ENCODE measurements at regions not wholly inside any gene's neighbourhood (a gene's known extent, or its start where the extent isn't known, plus 50 kb on each side); places are given as distances from the start of the nearest gene placed in this dataset.

GRCh38 chr20:60693496-60694133 is 558.4 kb upstream of the CDH4 start:
- H3K4me1 Mint-ChIP-seq = no peaks in the 10 kb centered on the region
- WGBS (ENCODE audit: insufficient coverage) = 44% methylated on average over 11 of the region's 11 CpGs

GRCh38 chr20:60694763-60695162 is 557.3 kb upstream of the CDH4 start:
- Histone ChIP-seq H3K4me3 (ENCODE audit: control insufficient read depth in 1 of 2, extremely low read depth in 1 of 2, low read length in 1 of 2) (no peak overlapping the region), H3K27me3 (replicated peaks in 1 of 2; ENCODE audit: control insufficient read depth in 2 of 2, extremely low read depth in 1 of 2, insufficient read depth in 2 of 2, low read length in 1 of 2) (peaks cover 0 to 8% of the 10 kb centered on the region in 2 experiments), H3K9me3 (no peaks in the 10 kb centered on the region), H3K27ac (ENCODE audit: low read length) (no peak overlapping the region), H3K36me3 (ENCODE audit: control insufficient read depth in 2 of 2, extremely low read depth in 1 of 2, insufficient read depth in 1 of 2, low read length in 1 of 2) (no peaks in the 10 kb centered on the region), H3K4me1 (ENCODE audit: control insufficient read depth in 1 of 2, extremely low read depth in 1 of 2, insufficient read depth in 2 of 2, low read length in 2 of 2) (no peaks in the 10 kb centered on the region)
- ATAC-seq (replicated peaks in 1 of 4) = no peak
- no peaks in the 10 kb centered on the region for H3K36me3 Mint-ChIP-seq
- H3K27ac Mint-ChIP-seq = no peak overlapping the region
- no peaks in the 10 kb centered on the region for H3K4me1 Mint-ChIP-seq
- ChIA-PET POLR2A (no interaction called here), CTCF (no interaction called here)
- H3K9me3 Mint-ChIP-seq = peaks cover 0 to 4% (median 0%) of the 10 kb centered on the region in 3 donors
- no peak overlapping the region for H3K4me3 Mint-ChIP-seq
- H3K27me3 Mint-ChIP-seq = peaks cover 16 to 18% of the 10 kb centered on the region in 2 donors
- DNase-seq = no peak
- WGBS (ENCODE audit: insufficient coverage) = no CpG with 5 or more reads among the region's 1 CpG

More at GRCh38 chr20:60693496-60694133, 558.4 kb upstream of the CDH4 start:
- Histone ChIP-seq H3K9me3 (no peaks in the 10 kb centered on the region), H3K4me1 (ENCODE audit: control insufficient read depth in 1 of 2, extremely low read depth in 1 of 2, insufficient read depth in 2 of 2, low read length in 2 of 2) (no peaks in the 10 kb centered on the region), H3K4me3 (ENCODE audit: control insufficient read depth in 1 of 2, extremely low read depth in 1 of 2, low read length in 1 of 2) (no peak overlapping the region), H3K36me3 (ENCODE audit: control insufficient read depth in 2 of 2, extremely low read depth in 1 of 2, insufficient read depth in 1 of 2, low read length in 1 of 2) (no peaks in the 10 kb centered on the region), H3K27me3 (replicated peaks in 1 of 2; ENCODE audit: control insufficient read depth in 2 of 2, extremely low read depth in 1 of 2, insufficient read depth in 2 of 2, low read length in 1 of 2) (peaks cover 0 to 8% of the 10 kb centered on the region in 2 experiments), H3K27ac (ENCODE audit: low read length) (no peak overlapping the region)
- Mint-ChIP-seq H3K36me3 (no peaks in the 10 kb centered on the region), H3K27me3 (peaks cover 16 to 18% of the 10 kb centered on the region in 2 donors), H3K27ac (no peak overlapping the region), H3K4me3 (no peak overlapping the region), H3K9me3 (peaks cover 0 to 4% (median 0%) of the 10 kb centered on the region in 3 donors)
- DNase-seq (no peak), ATAC-seq (replicated peaks in 1 of 4) (no peak)
- ChIA-PET POLR2A (no interaction called here), CTCF (no interaction called here)

- 10% methylated on average over 2 of the region's 7 CpGs for WGBS (ENCODE audit: insufficient coverage)
- no peak for ATAC-seq (replicated peaks in 1 of 4)
- Mint-ChIP-seq H3K9me3 (peaks cover 0 to 4% (median 0%) of the 10 kb centered on the region in 3 donors), H3K27ac (no peak overlapping the region), H3K4me1 (no peaks in the 10 kb centered on the region), H3K36me3 (no peaks in the 10 kb centered on the region), H3K4me3 (no peak overlapping the region), H3K27me3 (peaks cover 16 to 18% of the 10 kb centered on the region in 2 donors)
- no peaks in the 10 kb centered on the region for H3K36me3 ChIP-seq (ENCODE audit: control insufficient read depth in 2 of 2, extremely low read depth in 1 of 2, insufficient read depth in 1 of 2, low read length in 1 of 2)
- H3K27me3 ChIP-seq (replicated peaks in 1 of 2; ENCODE audit: control insufficient read depth in 2 of 2, extremely low read depth in 1 of 2, insufficient read depth in 2 of 2, low read length in 1 of 2) = peaks cover 0 to 8% of the 10 kb centered on the region in 2 experiments
- no peak for DNase-seq
- H3K9me3 ChIP-seq = no peaks in the 10 kb centered on the region
- no peak overlapping the region for H3K27ac ChIP-seq (ENCODE audit: low read length)
- no peak overlapping the region for H3K4me3 ChIP-seq (ENCODE audit: control insufficient read depth in 1 of 2, extremely low read depth in 1 of 2, low read length in 1 of 2)
- H3K4me1 ChIP-seq (ENCODE audit: control insufficient read depth in 1 of 2, extremely low read depth in 1 of 2, insufficient read depth in 2 of 2, low read length in 2 of 2) = no peaks in the 10 kb centered on the region
- CTCF ChIA-PET = no interaction called here
- POLR2A ChIA-PET = no interaction called here
Measured at GRCh38 chr20:60695226-60696000, 556.6 kb upstream of the CDH4 start.

GRCh38 chr20:60697252-60697651 is 554.8 kb upstream of the CDH4 start:
- H3K4me1 Mint-ChIP-seq = no peaks in the 10 kb centered on the region
- no peaks in the 10 kb centered on the region for H3K4me1 ChIP-seq (ENCODE audit: control insufficient read depth in 1 of 2, extremely low read depth in 1 of 2, insufficient read depth in 2 of 2, low read length in 2 of 2)
- ChIA-PET POLR2A (no interaction called here), CTCF (no interaction called here)
- no peak overlapping the region for H3K27ac ChIP-seq (ENCODE audit: low read length)
- ATAC-seq (replicated peaks in 1 of 4) (no peak), DNase-seq (no peak)
- peaks cover 0 to 4% (median 0%) of the 10 kb centered on the region in 3 donors for H3K9me3 Mint-ChIP-seq
- H3K27ac Mint-ChIP-seq = no peak overlapping the region
- no peaks in the 10 kb centered on the region for H3K9me3 ChIP-seq
- 80% methylated on average over 1 of the region's 2 CpGs for WGBS (ENCODE audit: insufficient coverage)
- no peaks in the 10 kb centered on the region for H3K36me3 Mint-ChIP-seq
- H3K4me3 ChIP-seq (ENCODE audit: control insufficient read depth in 1 of 2, extremely low read depth in 1 of 2, low read length in 1 of 2) = no peak overlapping the region
- H3K27me3 ChIP-seq (replicated peaks in 1 of 2; ENCODE audit: control insufficient read depth in 2 of 2, extremely low read depth in 1 of 2, insufficient read depth in 2 of 2, low read length in 1 of 2) = peaks cover 0 to 8% of the 10 kb centered on the region in 2 experiments
- H3K27me3 Mint-ChIP-seq = peaks cover 9 to 12% of the 10 kb centered on the region in 2 donors
- H3K36me3 ChIP-seq (ENCODE audit: control insufficient read depth in 2 of 2, extremely low read depth in 1 of 2, insufficient read depth in 1 of 2, low read length in 1 of 2) = no peaks in the 10 kb centered on the region
- no peak overlapping the region for H3K4me3 Mint-ChIP-seq

- Mint-ChIP-seq H3K27ac (no peak overlapping the region), H3K27me3 (no peaks in the 10 kb centered on the region), H3K36me3 (no peaks in the 10 kb centered on the region), H3K9me3 (peaks cover 0 to 4% (median 0%) of the 10 kb centered on the region in 3 donors), H3K4me3 (no peak overlapping the region), H3K4me1 (no peaks in the 10 kb centered on the region)
- Histone ChIP-seq H3K4me1 (ENCODE audit: control insufficient read depth in 1 of 2, extremely low read depth in 1 of 2, insufficient read depth in 2 of 2, low read length in 2 of 2) (no peaks in the 10 kb centered on the region), H3K27ac (ENCODE audit: low read length) (no peak overlapping the region), H3K36me3 (ENCODE audit: control insufficient read depth in 2 of 2, extremely low read depth in 1 of 2, insufficient read depth in 1 of 2, low read length in 1 of 2) (no peaks in the 10 kb centered on the region), H3K27me3 (replicated peaks in 1 of 2; ENCODE audit: control insufficient read depth in 2 of 2, extremely low read depth in 1 of 2, insufficient read depth in 2 of 2, low read length in 1 of 2) (no peaks in the 10 kb centered on the region), H3K9me3 (no peaks in the 10 kb centered on the region), H3K4me3 (ENCODE audit: control insufficient read depth in 1 of 2, extremely low read depth in 1 of 2, low read length in 1 of 2) (no peak overlapping the region)
- POLR2A ChIA-PET = no interaction called here
- no CpG with 5 or more reads among the region's 2 CpGs for WGBS (ENCODE audit: insufficient coverage)
- ATAC-seq (replicated peaks in 1 of 4) = no peak
- no peak for DNase-seq
- CTCF ChIA-PET = no interaction called here
Measured at GRCh38 chr20:60700728-60701127, 551.3 kb upstream of the CDH4 start.

- WGBS (ENCODE audit: insufficient coverage) = no CpG with 5 or more reads among the region's 2 CpGs
- Mint-ChIP-seq H3K4me3 (no peak overlapping the region), H3K9me3 (no peaks in the 10 kb centered on the region), H3K4me1 (no peaks in the 10 kb centered on the region), H3K27me3 (no peaks in the 10 kb centered on the region), H3K27ac (no peak overlapping the region), H3K36me3 (no peaks in the 10 kb centered on the region)
- DNase-seq (no peak), ATAC-seq (replicated peaks in 1 of 4) (no peak)
- Histone ChIP-seq H3K36me3 (ENCODE audit: control insufficient read depth in 2 of 2, extremely low read depth in 1 of 2, insufficient read depth in 1 of 2, low read length in 1 of 2) (no peaks in the 10 kb centered on the region), H3K4me1 (ENCODE audit: control insufficient read depth in 1 of 2, extremely low read depth in 1 of 2, insufficient read depth in 2 of 2, low read length in 2 of 2) (no peaks in the 10 kb centered on the region), H3K4me3 (ENCODE audit: control insufficient read depth in 1 of 2, extremely low read depth in 1 of 2, low read length in 1 of 2) (no peak overlapping the region), H3K27ac (ENCODE audit: low read length) (no peak overlapping the region), H3K27me3 (replicated peaks in 1 of 2; ENCODE audit: control insufficient read depth in 2 of 2, extremely low read depth in 1 of 2, insufficient read depth in 2 of 2, low read length in 1 of 2) (no peaks in the 10 kb centered on the region), H3K9me3 (no peaks in the 10 kb centered on the region)
- CTCF ChIA-PET = no interaction called here
- POLR2A ChIA-PET = no interaction called here
Measured at GRCh38 chr20:60704147-60704546, 547.9 kb upstream of the CDH4 start.

All from T-cell (primary cell).